Endothelial cell of umbilical vein (primary cell): ENCODE measurements at regions not wholly inside any gene's neighbourhood (a gene's known extent, or its start where the extent isn't known, plus 50 kb on each side); places are given as distances from the start of the nearest gene placed in this dataset.

Source experiments
- BruUV-seq: library from RNA; stranded (reverse); fragments of 400-500 nt; replicated peaks from 2 replicates; lab custom pipeline; 2021; lab: Mats Ljungman, UMichigan
- CTCF ChIA-PET: fragments of 300-600, 350-600 bp; sonication (Branson Sonifier 250); formaldehyde crosslinking; loops from one replicate; lab custom pipeline; 2021; ENCODE audit warnings: antibody characterized with exemption, inconsistent platforms; lab: Charles Lee
- POLR2A ChIA-PET: fragments of 300-600, 350-600 bp; sonication (Branson Sonifier 250); formaldehyde crosslinking; loops from one replicate; lab custom pipeline; 2021; ENCODE audit warnings: antibody characterized with exemption, inconsistent platforms; lab: Charles Lee
- DNase-seq: peaks from one replicate; pipeline ENCODE4 v3.0.0-alpha.2; 2011; ENCODE audit warnings: low read depth, low spot score
- FAIRE-seq: peaks from 2 replicates; lab custom pipeline; 2011; peaks lifted over from hg19 to GRCh38; lab: Jason Lieb, UNC
- H2AFZ ChIP-seq: 2 replicates; pipeline ENCODE4 v1.6.0; 2012; ENCODE audit warnings: low read depth, low read length, control low read depth, inconsistent platforms
- H3K27ac ChIP-seq: 2 replicates; pipeline ENCODE4 v1.5.1; 2011; ENCODE audit warnings: low read depth, mild to moderate bottlenecking, control low read depth, low read length, moderate library complexity; ENCODE audit not compliant: insufficient read depth
- H3K27me3 ChIP-seq, 2 experiments: 2 replicates each; pipeline versions ENCODE4 v1.6.0 to v1.6.1; 2011; ENCODE audit warnings: low read length in 2 of 2, mixed read lengths in 1 of 2; ENCODE audit not compliant: control insufficient read depth in 2 of 2, insufficient read depth in 2 of 2
- H3K36me3 ChIP-seq, 2 experiments: 2 replicates in 1 of 2; 3 replicates in 1 of 2; pipeline ENCODE4 v1.5.1; 2011; ENCODE audit warnings: low read length in 2 of 2, mild to moderate bottlenecking in 1 of 2, moderate library complexity in 1 of 2; ENCODE audit not compliant: control insufficient read depth in 2 of 2, insufficient read depth in 2 of 2; ENCODE audit errors: extremely low read depth in 1 of 2
- H3K4me1 ChIP-seq: 3 replicates; pipeline ENCODE4 v1.5.1; 2011; ENCODE audit warnings: mild to moderate bottlenecking, low read length; ENCODE audit not compliant: control insufficient read depth, insufficient read depth; ENCODE audit errors: extremely low read depth
- H3K4me2 ChIP-seq: 2 replicates; pipeline ENCODE4 v1.6.1; 2011; ENCODE audit warnings: low read length, control low read depth, mixed read lengths; ENCODE audit not compliant: insufficient read depth
- H3K4me3 ChIP-seq, 3 experiments: fragments of 200-600 bp in 1 of 3; sonication (generic), shearing (Covaris generic) in 1 of 3; replicated peaks in 1 of 3; 2 replicates each; pipeline ENCODE4 v1.5.1; 2011 to 2016; ENCODE audit warnings: control low read depth in 3 of 3, low read length in 3 of 3, mild to moderate bottlenecking in 2 of 3, inconsistent platforms in 1 of 3, low read depth in 1 of 3, moderate library complexity in 1 of 3; ENCODE audit not compliant: insufficient read depth in 1 of 3
- H3K79me2 ChIP-seq: 2 replicates; pipeline ENCODE4 v1.6.0; 2012; ENCODE audit warnings: low read length, inconsistent platforms; ENCODE audit not compliant: control insufficient read depth, insufficient read depth
- H3K9ac ChIP-seq: replicated peaks from 2 replicates; pipeline ENCODE3; 2011; ENCODE audit warnings: low read length, control low read depth; ENCODE audit not compliant: insufficient read depth; ENCODE audit errors: extremely low read depth
- H3K9me1 ChIP-seq: replicated peaks from 3 replicates; pipeline ENCODE4 v1.6.0; 2011; ENCODE audit warnings: mild to moderate bottlenecking, low read length; ENCODE audit not compliant: control insufficient read depth, insufficient read depth; ENCODE audit errors: extremely low read depth
- H3K9me3 ChIP-seq: replicated peaks from 2 replicates; pipeline ENCODE4 v1.5.1; 2012; ENCODE audit warnings: low read length, inconsistent platforms; ENCODE audit not compliant: control insufficient read depth, insufficient read depth
- H4K20me1 ChIP-seq: replicated peaks from 2 replicates; pipeline ENCODE3; 2011; ENCODE audit warnings: mild to moderate bottlenecking, low read length; ENCODE audit not compliant: control insufficient read depth, insufficient read depth; ENCODE audit errors: extremely low read depth
- CTCF ChIP-seq, 2 donors: IDR thresholded peaks; 1 replicate in 1 of 2; 2 replicates in 1 of 2; pipeline ENCODE4 v1.5.1; 2011; ENCODE audit warnings: low read length in 2 of 2, mild to moderate bottlenecking in 2 of 2, moderate library complexity in 2 of 2, control low read depth in 1 of 2, inconsistent platforms in 1 of 2, low read depth in 1 of 2; ENCODE audit not compliant: insufficient read depth in 1 of 2; ENCODE audit errors: extremely low read depth in 1 of 2
- EZH2 ChIP-seq: IDR thresholded peaks from 2 replicates; pipeline ENCODE4 v1.6.1; 2012; ENCODE audit warnings: borderline replicate concordance, low read depth, mild to moderate bottlenecking, moderate library complexity, low read length, inconsistent platforms; ENCODE audit not compliant: severe bottlenecking
- FOS ChIP-seq: IDR thresholded peaks from 2 replicates; pipeline ENCODE4 v1.6.1; 2011; ENCODE audit warnings: mild to moderate bottlenecking, low read length, moderate library complexity, borderline replicate concordance; ENCODE audit not compliant: insufficient read depth
- GATA2 ChIP-seq: IDR thresholded peaks from 2 replicates; pipeline ENCODE4 v1.7.0; 2011; ENCODE audit warnings: low read depth, mild to moderate bottlenecking, moderate library complexity, mixed read lengths, low read length; ENCODE audit not compliant: insufficient read length, insufficient read depth
- JUN ChIP-seq: IDR thresholded peaks from 2 replicates; pipeline ENCODE4 v1.6.1; 2011; ENCODE audit warnings: borderline replicate concordance, low read depth; ENCODE audit not compliant: insufficient read length, insufficient read depth
- MYC ChIP-seq: IDR thresholded peaks from one replicate; pipeline ENCODE4 v1.6.1; 2011; ENCODE audit warnings: mild to moderate bottlenecking, low read depth, low read length
- POLR2A ChIP-seq: IDR thresholded peaks from 2 replicates; pipeline ENCODE4 v1.6.1; 2012; ENCODE audit warnings: low read depth, mild to moderate bottlenecking, control low read depth, low read length
- POLR2AphosphoS5 ChIP-seq: IDR thresholded peaks from 2 replicates; pipeline ENCODE4 v1.6.1; 2012; ENCODE audit warnings: low read depth, mild to moderate bottlenecking, control low read depth, low read length, moderate library complexity; ENCODE audit not compliant: insufficient read depth
- dilution Hi-C: fragments of 300-500 bp; cut with MboI; formaldehyde crosslinking; loops from one replicate; pipeline ENCODE4 v1.15.0; 2019; ENCODE audit warnings: low sequenced_read_pairs; ENCODE audit not compliant: extremely low pct_ligation_motif_present
- intact Hi-C: fragments of 100-400 bp; cut with micrococcal nuclease; formaldehyde crosslinking; loops from one replicate; pipeline ENCODE4 v1.10.0; 2022
- TF ChIP-seq, protein P1 (sequence below): IDR thresholded peaks from 2 replicates; pipeline ENCODE4 v1.6.1; 2011; ENCODE audit not compliant: insufficient read depth, insufficient read length

GRCh38 chr5:68362331-68362730 lies 146.8 kb downstream of the PIK3R1 start:
- no peak overlapping the region for H3K4me2 ChIP-seq
- BruUV-seq = no TSS peak
- no peaks in the 10 kb centered on the region for H3K9me1 ChIP-seq
- no peaks in the 10 kb centered on the region for H3K4me1 ChIP-seq
- no peak for TF ChIP-seq POLR2A
- ChIA-PET POLR2A (no interaction called here), CTCF (interaction anchor here (0.9 to 1.0 kb wide), 3 partner anchors 9 to 76 kb away, joined by 3 to 4 read pairs (median 3); no protein-coding TSS in a partner anchor)
- no peaks in the 10 kb centered on the region for H3K36me3 ChIP-seq
- no peak overlapping the region for H3K4me3 ChIP-seq
- H4K20me1 ChIP-seq = no peaks in the 10 kb centered on the region
- intact Hi-C loops = no loop called here
- H3K79me2 ChIP-seq = no peaks in the 10 kb centered on the region
- no peaks in the 10 kb centered on the region for H3K9me3 ChIP-seq
- dilution Hi-C loops = no loop called here
- H2AFZ ChIP-seq = no peak overlapping the region
- no peak overlapping the region for H3K9ac ChIP-seq
- H3K27me3 ChIP-seq = peaks cover 0 to 4% of the 10 kb centered on the region in 2 experiments
- no peak overlapping the region for H3K27ac ChIP-seq
- no peak for FAIRE-seq
- no peak for DNase-seq

- ChIA-PET CTCF (no interaction called here), POLR2A (no interaction called here)
- no TSS peak for BruUV-seq
- no peak overlapping the region for H2AFZ ChIP-seq
- TF ChIP-seq MYC (no peak), GATA2 (no peak), CTCF (IDR thresholded peaks at IDR 0.05; ENCODE audit: extremely low read depth in 1 of 2, insufficient read depth in 1 of 2, low read depth in 1 of 2, low read length in 2 of 2) (no peak), JUN (no peak), FOS (no peak), POLR2AphosphoS5 (no peak), POLR2A (no peak), EZH2 (no peak)
- TF ChIP-seq, protein P1, sequence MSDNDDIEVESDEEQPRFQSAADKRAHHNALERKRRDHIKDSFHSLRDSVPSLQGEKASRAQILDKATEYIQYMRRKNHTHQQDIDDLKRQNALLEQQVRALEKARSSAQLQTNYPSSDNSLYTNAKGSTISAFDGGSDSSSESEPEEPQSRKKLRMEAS = no peak
- FAIRE-seq (no peak), DNase-seq (no peak)
- no peak overlapping the region for H3K4me3 ChIP-seq
- H3K36me3 ChIP-seq = no peaks in the 10 kb centered on the region
- dilution Hi-C loops = no loop called here
- no peaks in the 10 kb centered on the region for H3K4me1 ChIP-seq
- no peak overlapping the region for H3K4me2 ChIP-seq
- H3K9me1 ChIP-seq = no peaks in the 10 kb centered on the region
- H3K9ac ChIP-seq = no peak overlapping the region
- H3K79me2 ChIP-seq = no peaks in the 10 kb centered on the region
- H3K9me3 ChIP-seq = no peaks in the 10 kb centered on the region
- no peaks in the 10 kb centered on the region for H4K20me1 ChIP-seq
- peaks cover 0 to 4% of the 10 kb centered on the region in 2 experiments for H3K27me3 ChIP-seq
- H3K27ac ChIP-seq = no peak overlapping the region
- intact Hi-C loops = no loop called here
Measured at GRCh38 chr5:68365889-68366288, 150.3 kb downstream of the PIK3R1 start.
